ENCODE measurements at regions not wholly inside any gene's neighbourhood (a gene's known extent, or its start where the extent isn't known, plus 50 kb on each side); places are given as distances from the start of the nearest gene placed in this dataset.
A peak's percentile ranks its signal among the peaks of the same experiment; 100 is the strongest.

GRCh38 chr7:126378642-126379041 lies 874.1 kb downstream of the GRM8 start:
- DNase-seq, result no peak

GRCh38 chr7:126370038-126370668 lies 882.6 kb downstream of the GRM8 start:
- no peak for DNase-seq

- DNase-seq, result no peak
Measured at GRCh38 chr7:126362746-126363145, 890.0 kb downstream of the GRM8 start.

GRCh38 chr7:126361183-126361582 lies 891.6 kb downstream of the GRM8 start:
- no peak for DNase-seq

- DNase-seq, result no peak
Measured at GRCh38 chr7:126339813-126340212, 912.9 kb downstream of the GRM8 start.

- DNase-seq, result no peak
Measured at GRCh38 chr7:126305671-126306070, 947.1 kb downstream of the GRM8 start.

GRCh38 chr7:126303926-126304325 lies 948.8 kb downstream of the GRM8 start:
- no peak for DNase-seq

- DNase-seq, result peak in 1 of 2 experiments; percentile 4
Measured at GRCh38 chr7:126302639-126303038, 950.1 kb downstream of the GRM8 start.

- no peak for DNase-seq
Measured at GRCh38 chr7:126286317-126286716, 966.4 kb downstream of the GRM8 start.

- no peak for DNase-seq
Measured at GRCh38 chr7:126236261-126236660, 1016.5 kb downstream of the GRM8 start.

GRCh38 chr7:126228356-126229061 lies 1024.2 kb downstream of the GRM8 start:
- no peak for DNase-seq

- DNase-seq, result no peak
Measured at GRCh38 chr7:126227643-126228042, 1025.1 kb downstream of the GRM8 start.

- no peak for DNase-seq
Measured at GRCh38 chr7:126227055-126227454, 1025.7 kb downstream of the GRM8 start.

GRCh38 chr7:126223729-126224128 lies 1029.0 kb downstream of the GRM8 start:
- no peak for DNase-seq

GRCh38 chr7:126222782-126223181 lies 1030.0 kb downstream of the GRM8 start:
- DNase-seq, result no peak

- no peak for DNase-seq
Measured at GRCh38 chr7:126215785-126216184, 1037.0 kb downstream of the GRM8 start.

- no peak for DNase-seq
Measured at GRCh38 chr7:126213876-126214275, 1038.9 kb downstream of the GRM8 start.

- no peak for DNase-seq
Measured at GRCh38 chr7:126211875-126212274, 1040.9 kb downstream of the GRM8 start.

- DNase-seq, result no peak
Measured at GRCh38 chr7:126210707-126211106, 1042.0 kb downstream of the GRM8 start.

- DNase-seq, result no peak
Measured at GRCh38 chr7:126203185-126203584, 1049.6 kb downstream of the GRM8 start.

GRCh38 chr7:126202177-126202576 lies 1050.6 kb downstream of the GRM8 start:
- no peak for DNase-seq

GRCh38 chr7:126185959-126186580 lies 1066.7 kb downstream of the GRM8 start:
- no peak for DNase-seq

GRCh38 chr7:126179916-126180315 lies 1072.8 kb downstream of the GRM8 start:
- DNase-seq, result no peak

- DNase-seq, result no peak
Measured at GRCh38 chr7:126178865-126179264, 1073.9 kb downstream of the GRM8 start.

All from SW 1271 (cell line).